GM12878 (cell line): ENCODE measurements at regions not wholly inside any gene's neighbourhood (a gene's known extent, or its start where the extent isn't known, plus 50 kb on each side); places are given as distances from the start of the nearest gene placed in this dataset.

Experiments used
- BMI1 ChIP-seq: fragments of 450-650 bp; IDR thresholded peaks from 2 replicates; pipeline ENCODE4 v1.6.1; 2016; ENCODE audit warnings: mild to moderate bottlenecking, moderate library complexity, borderline replicate concordance
- CTCF ChIP-seq, 3 experiments: IDR thresholded peaks in 2 of 3; conservative IDR thresholded peaks in 1 of 3; 2 replicates each; pipeline ENCODE4 v1.5.1; 2011; ENCODE audit warnings: low read depth in 3 of 3, low read length in 3 of 3, mild to moderate bottlenecking in 3 of 3, control low read depth in 2 of 3, moderate library complexity in 2 of 3, inconsistent platforms in 1 of 3, mixed read lengths in 1 of 3; ENCODE audit not compliant: control insufficient read depth in 2 of 3, insufficient read depth in 1 of 3; ENCODE audit errors: extremely low read depth in 1 of 3
- EP300 ChIP-seq, 2 experiments: fragments of 150-350 bp in 1 of 2; IDR thresholded peaks; 2 replicates each; pipeline ENCODE4 v1.6.1; 2011 to 2012; ENCODE audit warnings: low read depth in 2 of 2, low read length in 2 of 2, borderline replicate concordance in 1 of 2, improper control_type of control experiment in 1 of 2, inconsistent platforms in 1 of 2; ENCODE audit not compliant: control insufficient read depth in 1 of 2
- FOS ChIP-seq: IDR thresholded peaks from 3 replicates; pipeline ENCODE4 v1.6.1; 2011; ENCODE audit warnings: borderline replicate concordance; ENCODE audit not compliant: insufficient read length; ENCODE audit errors: extremely low read depth
- FOXK2 ChIP-seq: fragments of 450-650 bp; IDR thresholded peaks from 2 replicates; pipeline ENCODE4 v1.6.1; 2017; ENCODE audit warnings: mild to moderate bottlenecking, moderate library complexity
- POLR2AphosphoS5 ChIP-seq: IDR thresholded peaks from 2 replicates; pipeline ENCODE4 v1.6.1; 2011; ENCODE audit warnings: mild to moderate bottlenecking, low read length, inconsistent platforms
- SREBF2 ChIP-seq: IDR thresholded peaks from 2 replicates; pipeline ENCODE4 v1.6.1; 2012; ENCODE audit warnings: mild to moderate bottlenecking, low read length

GRCh38 chr17:79534851-79535727, 75.8 kb downstream of the RBFOX3 start:
- no peak for TF ChIP-seq EP300 (IDR thresholded peaks at IDR 0.05; ENCODE audit: borderline replicate concordance in 1 of 2, control insufficient read depth in 1 of 2, low read depth in 2 of 2, low read length in 2 of 2)
- no peak for TF ChIP-seq POLR2AphosphoS5
- no peak for TF ChIP-seq CTCF (IDR thresholded peaks at IDR 0.05 in 2 of 3, conservative IDR thresholded peaks at IDR 0.05 in 1 of 3; ENCODE audit: control insufficient read depth in 2 of 3, extremely low read depth in 1 of 3, insufficient read depth in 1 of 3, low read depth in 3 of 3, low read length in 3 of 3)
- TF ChIP-seq FOS = no peak
- TF ChIP-seq BMI1 = no peak
- no peak for TF ChIP-seq SREBF2
- no peak for TF ChIP-seq FOXK2
